ENCODE measurements at regions not wholly inside any gene's neighbourhood (a gene's known extent, or its start where the extent isn't known, plus 50 kb on each side); places are given as distances from the start of the nearest gene placed in this dataset.

GRCh38 chr5:130479045-130479804 is 575.0 kb downstream of the CHSY3 start:
- WGBS (ENCODE audit: insufficient coverage) = 90% methylated on average over 7 of the region's 9 CpGs
- TF ChIP-seq CTCF (IDR thresholded peaks at IDR 0.05) = no peak
- Histone ChIP-seq H3K4me2 (replicated peaks; ENCODE audit: extremely low read depth, low read length, poor library complexity, severe bottlenecking) (no peak overlapping the region), H3K79me2 (ENCODE audit: insufficient read depth, low read length) (no peaks in the 10 kb centered on the region), H3K36me3 (replicated peaks in 1 of 2; ENCODE audit: control insufficient read depth in 1 of 2, insufficient read depth in 2 of 2, low read length in 2 of 2) (no peaks in the 10 kb centered on the region), H2AFZ (ENCODE audit: insufficient read depth, low read depth, low read length, poor library complexity, severe bottlenecking) (no peak overlapping the region), H3K27me3 (ENCODE audit: control insufficient read depth in 2 of 2, insufficient read depth in 2 of 2, low read length in 2 of 2) (no peaks in the 10 kb centered on the region), H3K4me1 (ENCODE audit: control insufficient read depth in 1 of 2, insufficient read depth in 2 of 2, low read length in 2 of 2) (no peaks in the 10 kb centered on the region), H3K4me3 (replicated peaks in 1 of 3; ENCODE audit: low read depth in 2 of 3, low read length in 3 of 3) (no peak overlapping the region), H3K27ac (ENCODE audit: low read depth in 1 of 2, low read length in 2 of 2) (no peak overlapping the region), H3K9ac (ENCODE audit: insufficient read depth, low read length, poor library complexity, severe bottlenecking) (no peak overlapping the region), H4K20me1 (ENCODE audit: insufficient read depth, low read length) (no peaks in the 10 kb centered on the region), H3K9me3 (replicated peaks in 1 of 2; ENCODE audit: control insufficient read depth in 1 of 2, insufficient read depth in 1 of 2, low read length in 2 of 2) (peaks cover 6 to 10% of the 10 kb centered on the region in 2 donors)
- Mint-ChIP-seq H3K27me3 (ENCODE audit: low read depth in 3 of 3) (peaks cover 0 to 1% (median 0%) of the 10 kb centered on the region in 3 donors), H3K27ac (no peak overlapping the region), H3K4me1 (no peaks in the 10 kb centered on the region), H3K4me3 (no peak overlapping the region), H3K36me3 (no peaks in the 10 kb centered on the region), H3K9me3 (peaks cover 5 to 29% (median 20%) of the 10 kb centered on the region in 7 donors)
- no peak for DNase-seq
- intact Hi-C loops (cut with micrococcal nuclease) = no loop called here

- Histone ChIP-seq H3K27me3 (ENCODE audit: control insufficient read depth in 2 of 2, insufficient read depth in 2 of 2, low read length in 2 of 2) (no peaks in the 10 kb centered on the region), H3K27ac (ENCODE audit: low read depth in 1 of 2, low read length in 2 of 2) (no peak overlapping the region), H3K4me3 (replicated peaks in 1 of 3; ENCODE audit: low read depth in 2 of 3, low read length in 3 of 3) (no peak overlapping the region), H3K36me3 (replicated peaks in 1 of 2; ENCODE audit: control insufficient read depth in 1 of 2, insufficient read depth in 2 of 2, low read length in 2 of 2) (no peaks in the 10 kb centered on the region), H3K4me2 (replicated peaks; ENCODE audit: extremely low read depth, low read length, poor library complexity, severe bottlenecking) (no peak overlapping the region), H3K79me2 (ENCODE audit: insufficient read depth, low read length) (no peaks in the 10 kb centered on the region), H3K9ac (ENCODE audit: insufficient read depth, low read length, poor library complexity, severe bottlenecking) (no peak overlapping the region), H2AFZ (ENCODE audit: insufficient read depth, low read depth, low read length, poor library complexity, severe bottlenecking) (no peak overlapping the region), H3K4me1 (ENCODE audit: control insufficient read depth in 1 of 2, insufficient read depth in 2 of 2, low read length in 2 of 2) (no peaks in the 10 kb centered on the region), H4K20me1 (ENCODE audit: insufficient read depth, low read length) (no peaks in the 10 kb centered on the region), H3K9me3 (replicated peaks in 1 of 2; ENCODE audit: control insufficient read depth in 1 of 2, insufficient read depth in 1 of 2, low read length in 2 of 2) (peaks cover 6 to 10% of the 10 kb centered on the region in 2 donors)
- H3K4me3 Mint-ChIP-seq = no peak overlapping the region
- intact Hi-C loops (cut with micrococcal nuclease) = no loop called here
- H3K9me3 Mint-ChIP-seq = peaks cover 8 to 33% (median 17%) of the 10 kb centered on the region in 7 donors
- no peaks in the 10 kb centered on the region for H3K36me3 Mint-ChIP-seq
- DNase-seq = no peak
- no peak overlapping the region for H3K27ac Mint-ChIP-seq
- H3K27me3 Mint-ChIP-seq (ENCODE audit: low read depth in 3 of 3) = peaks cover 0 to 1% (median 0%) of the 10 kb centered on the region in 3 donors
- 80% methylated on average over 1 of the region's 6 CpGs for WGBS (ENCODE audit: insufficient coverage)
- H3K4me1 Mint-ChIP-seq = no peaks in the 10 kb centered on the region
- no peak for TF ChIP-seq CTCF (IDR thresholded peaks at IDR 0.05)
These were observed 572.1 kb downstream of the CHSY3 start for GRCh38 chr5:130476325-130476724.
